D721Med (cell line): ENCODE measurements at regions not wholly inside any gene's neighbourhood (a gene's known extent, or its start where the extent isn't known, plus 50 kb on each side); places are given as distances from the start of the nearest gene placed in this dataset.

Experiments
- DNase-seq: peaks from one replicate; pipeline ENCODE4 v3.0.0; 2011; ENCODE audit warnings: low spot score; ENCODE audit not compliant: insufficient read length
- FAIRE-seq: peaks from 2 replicates; lab custom pipeline; 2011; peaks lifted over from hg19 to GRCh38; lab: Jason Lieb, UNC
- CTCF ChIP-seq: IDR thresholded peaks from 2 replicates; pipeline ENCODE4 v1.5.1; 2012; ENCODE audit warnings: mild to moderate bottlenecking, control low read depth; ENCODE audit not compliant: insufficient read depth; ENCODE audit errors: missing control alignments

GRCh38 chr12:86551146-86551571, 295.0 kb upstream of the MGAT4C start:
- DNase-seq, result no peak
- TF ChIP-seq CTCF, result no peak
- FAIRE-seq, result no peak

GRCh38 chr12:86550218-86551145, 294.3 kb upstream of the MGAT4C start:
- DNase-seq (no peak), FAIRE-seq (no peak)
- no peak for TF ChIP-seq CTCF

GRCh38 chr12:86543716-86544115, 287.5 kb upstream of the MGAT4C start:
- TF ChIP-seq CTCF, result no peak
- FAIRE-seq (no peak), DNase-seq (no peak)

GRCh38 chr12:86530996-86531655, 274.9 kb upstream of the MGAT4C start:
- DNase-seq (no peak), FAIRE-seq (no peak)
- no peak for TF ChIP-seq CTCF

GRCh38 chr12:86526060-86526595, 269.9 kb upstream of the MGAT4C start:
- TF ChIP-seq CTCF, result no peak
- FAIRE-seq (no peak), DNase-seq (no peak)

- DNase-seq (no peak), FAIRE-seq (no peak)
- no peak for TF ChIP-seq CTCF
Measured at GRCh38 chr12:86523844-86524243, 267.7 kb upstream of the MGAT4C start.
